Type B pancreatic cell (in vitro differentiated cells): ENCODE measurements at regions not wholly inside any gene's neighbourhood (a gene's known extent, or its start where the extent isn't known, plus 50 kb on each side); places are given as distances from the start of the nearest gene placed in this dataset.

Experiments used
- DNase-seq: peaks from one replicate; pipeline ENCODE4 v3.0.0; 2021; ENCODE audit warnings: mixed read lengths; ENCODE audit not compliant: unreplicated experiment; ENCODE audit errors: extremely low spot score
- H3K27ac Mint-ChIP-seq: 2 replicates; pipeline ENCODE4 v1.8.0; 2021; ENCODE audit warnings: mild to moderate bottlenecking, mixed read lengths
- H3K27me3 Mint-ChIP-seq: 2 replicates; pipeline ENCODE4 v1.8.0; 2021; ENCODE audit warnings: mixed read lengths
- H3K36me3 Mint-ChIP-seq: 2 replicates; pipeline ENCODE4 v1.8.0; 2021; ENCODE audit warnings: mixed read lengths
- H3K4me1 Mint-ChIP-seq: one replicate; pipeline ENCODE4 v1.8.0; 2021; ENCODE audit warnings: mixed read lengths; ENCODE audit not compliant: unreplicated experiment
- H3K4me3 Mint-ChIP-seq: 2 replicates; pipeline ENCODE4 v1.8.0; 2021; ENCODE audit warnings: mild to moderate bottlenecking, mixed read lengths
- H3K9me3 Mint-ChIP-seq: 2 replicates; pipeline ENCODE4 v1.8.0; 2021; ENCODE audit warnings: mixed read lengths
- TF ChIP-seq, protein P1 (sequence below): fragments of 200-600 bp; sonication (generic); conservative IDR thresholded peaks from 2 replicates; pipeline ENCODE4 v1.5.0; 2021; ENCODE audit warnings: antibody characterized with exemption, mild to moderate bottlenecking

DNA sequence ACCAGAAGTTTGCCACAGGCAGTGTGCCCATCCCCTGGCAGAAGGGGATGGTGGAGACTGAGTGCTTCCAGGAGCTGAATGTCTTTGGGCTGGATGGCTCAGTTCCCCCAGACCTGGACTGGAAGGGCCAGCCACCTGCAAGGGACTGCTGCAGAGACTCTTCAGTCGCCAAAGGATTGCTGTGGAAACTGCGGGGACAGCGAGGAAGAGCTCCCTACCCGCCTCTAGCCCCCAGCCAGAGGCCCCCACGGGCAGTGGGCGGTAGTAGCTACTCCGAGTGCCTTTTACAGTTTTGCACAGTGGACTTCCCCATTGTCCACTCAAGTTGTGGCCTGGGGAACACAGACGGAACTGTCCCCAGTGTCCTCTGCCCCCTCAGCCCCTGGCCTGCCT lies 138.5 kb downstream of the ZDHHC20 start:
- DNase-seq, result no peak
- Mint-ChIP-seq H3K4me1 (peaks cover 9% of the 10 kb centered on the region), H3K27ac (no peak overlapping the region), H3K4me3 (no peak overlapping the region), H3K27me3 (peaks cover 3% of the 10 kb centered on the region), H3K9me3 (no peaks in the 10 kb centered on the region), H3K36me3 (peaks cover 17% of the 10 kb centered on the region)
- TF ChIP-seq, protein P1, sequence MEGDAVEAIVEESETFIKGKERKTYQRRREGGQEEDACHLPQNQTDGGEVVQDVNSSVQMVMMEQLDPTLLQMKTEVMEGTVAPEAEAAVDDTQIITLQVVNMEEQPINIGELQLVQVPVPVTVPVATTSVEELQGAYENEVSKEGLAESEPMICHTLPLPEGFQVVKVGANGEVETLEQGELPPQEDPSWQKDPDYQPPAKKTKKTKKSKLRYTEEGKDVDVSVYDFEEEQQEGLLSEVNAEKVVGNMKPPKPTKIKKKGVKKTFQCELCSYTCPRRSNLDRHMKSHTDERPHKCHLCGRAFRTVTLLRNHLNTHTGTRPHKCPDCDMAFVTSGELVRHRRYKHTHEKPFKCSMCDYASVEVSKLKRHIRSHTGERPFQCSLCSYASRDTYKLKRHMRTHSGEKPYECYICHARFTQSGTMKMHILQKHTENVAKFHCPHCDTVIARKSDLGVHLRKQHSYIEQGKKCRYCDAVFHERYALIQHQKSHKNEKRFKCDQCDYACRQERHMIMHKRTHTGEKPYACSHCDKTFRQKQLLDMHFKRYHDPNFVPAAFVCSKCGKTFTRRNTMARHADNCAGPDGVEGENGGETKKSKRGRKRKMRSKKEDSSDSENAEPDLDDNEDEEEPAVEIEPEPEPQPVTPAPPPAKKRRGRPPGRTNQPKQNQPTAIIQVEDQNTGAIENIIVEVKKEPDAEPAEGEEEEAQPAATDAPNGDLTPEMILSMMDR, result no peak

DNA sequence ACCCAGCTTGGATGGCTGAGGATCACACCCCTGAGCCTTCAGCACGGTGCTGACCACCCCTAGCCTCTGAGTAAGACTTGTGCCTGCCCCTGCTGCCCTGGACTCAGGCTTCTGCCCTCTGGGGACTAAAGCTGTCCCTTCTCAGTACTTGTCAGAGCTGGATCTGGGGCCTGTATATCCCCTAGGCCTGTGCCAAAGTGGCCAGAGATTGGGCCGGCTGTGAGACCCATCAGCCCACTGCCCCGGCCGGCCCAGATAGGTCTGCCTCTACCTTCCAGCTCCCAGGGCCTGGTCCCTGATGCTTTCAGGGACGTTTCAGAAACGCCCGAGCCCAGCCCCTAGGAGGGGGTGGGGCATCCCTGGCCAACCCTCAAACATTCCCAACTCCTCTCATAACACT lies 137.8 kb downstream of the ZDHHC20 start:
- H3K4me1 Mint-ChIP-seq, result peaks cover 9% of the 10 kb centered on the region
- H3K4me3 Mint-ChIP-seq, result no peak overlapping the region
- no peak for DNase-seq
- H3K9me3 Mint-ChIP-seq, result no peaks in the 10 kb centered on the region
- no peak overlapping the region for H3K27ac Mint-ChIP-seq
- TF ChIP-seq, protein P1, result no peak
- H3K36me3 Mint-ChIP-seq, result peaks cover 14% of the 10 kb centered on the region
- H3K27me3 Mint-ChIP-seq, result peaks cover 5% of the 10 kb centered on the region

DNA sequence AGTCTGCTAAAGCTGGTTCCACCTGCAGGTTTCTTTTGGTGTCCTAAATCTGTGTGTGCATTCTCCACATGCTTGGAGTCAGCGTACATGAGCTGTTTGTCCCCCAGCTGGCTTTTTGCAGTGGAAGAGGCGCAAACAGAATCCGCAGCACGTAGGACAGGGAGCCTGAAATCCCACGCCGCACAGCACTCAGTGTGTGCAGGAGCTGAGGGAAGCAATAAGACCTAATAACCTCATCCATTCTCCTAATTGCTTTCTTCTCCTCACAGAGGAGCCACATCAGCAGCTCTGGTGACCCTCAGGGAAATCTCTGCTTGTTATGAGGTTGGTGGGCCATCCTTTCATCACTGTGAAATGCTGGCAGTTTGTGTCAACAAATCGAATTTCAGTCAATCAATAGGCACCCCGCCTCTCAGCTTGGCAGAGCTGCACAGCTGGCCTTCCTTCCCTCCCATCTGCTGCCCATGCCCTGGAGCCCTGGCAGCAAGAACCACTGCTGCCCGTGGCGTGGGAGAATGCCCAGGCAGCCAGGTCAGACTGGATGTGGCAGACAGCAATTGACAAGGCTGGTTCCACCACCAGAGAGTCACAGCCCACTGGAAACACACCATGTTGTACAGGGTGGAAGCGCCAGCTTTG lies 136.7 kb downstream of the ZDHHC20 start:
- H3K27ac Mint-ChIP-seq, result no peak overlapping the region
- H3K4me1 Mint-ChIP-seq, result peaks cover 19% of the 10 kb centered on the region
- H3K36me3 Mint-ChIP-seq, result peaks cover 11% of the 10 kb centered on the region
- H3K27me3 Mint-ChIP-seq, result peaks cover 12% of the 10 kb centered on the region
- H3K9me3 Mint-ChIP-seq, result no peaks in the 10 kb centered on the region
- TF ChIP-seq, protein P1, result no peak
- H3K4me3 Mint-ChIP-seq, result no peak overlapping the region
- DNase-seq, result no peak
